DND-41 (cell line): ENCODE measurements at regions not wholly inside any gene's neighbourhood (a gene's known extent, or its start where the extent isn't known, plus 50 kb on each side); places are given as distances from the start of the nearest gene placed in this dataset.

Experiments
- ATAC-seq: fragments of 200-7000 bp; cut with Tn5 transposase; 3 replicates; pipeline ENCODE4 v1.9.1; 2021; ENCODE audit warnings: low read depth; ENCODE audit not compliant: insufficient read depth
- DNase-seq: peaks from one replicate; pipeline ENCODE4 v3.0.0-alpha.2; 2020
- H2AFZ ChIP-seq: 2 replicates; pipeline ENCODE4 v1.6.0; 2012; ENCODE audit warnings: low read depth, low read length
- H3K27ac ChIP-seq: 2 replicates; pipeline ENCODE4 v1.5.1; 2012; ENCODE audit warnings: low read length, inconsistent platforms
- H3K27me3 ChIP-seq: fragments of 200-600 bp; sonication (generic); 2 replicates; pipeline ENCODE4 v1.6.0; 2012; ENCODE audit warnings: low read length, mild to moderate bottlenecking, inconsistent platforms; ENCODE audit not compliant: insufficient read depth, poor library complexity
- H3K36me3 ChIP-seq: 2 replicates; pipeline ENCODE4 v1.5.1; 2012; ENCODE audit warnings: low read length, inconsistent platforms; ENCODE audit not compliant: insufficient read depth
- H3K4me1 ChIP-seq: 2 replicates; pipeline ENCODE4 v1.5.1; 2012; ENCODE audit warnings: mild to moderate bottlenecking, low read length; ENCODE audit not compliant: insufficient read depth
- H3K4me2 ChIP-seq: 2 replicates; pipeline ENCODE4 v1.6.0; 2012; ENCODE audit warnings: mild to moderate bottlenecking, moderate library complexity, low read length, inconsistent platforms; ENCODE audit not compliant: insufficient read depth
- H3K4me3 ChIP-seq, 2 experiments: fragments of 200-600 bp in 1 of 2; shearing (Covaris generic) in 1 of 2; 2 replicates each; pipeline ENCODE4 v1.5.1; 2012 to 2016; ENCODE audit warnings: inconsistent platforms in 2 of 2, low read length in 2 of 2, mild to moderate bottlenecking in 2 of 2, low read depth in 1 of 2, moderate library complexity in 1 of 2
- H3K79me2 ChIP-seq: 2 replicates; pipeline ENCODE4 v1.6.0; 2012; ENCODE audit warnings: low read length, inconsistent platforms; ENCODE audit not compliant: insufficient read depth
- H3K9ac ChIP-seq: 2 replicates; pipeline ENCODE4 v1.6.0; 2012; ENCODE audit warnings: low read depth, mild to moderate bottlenecking, inconsistent platforms, low read length, moderate library complexity
- H3K9me3 ChIP-seq: 2 replicates; pipeline ENCODE4 v1.5.1; 2012; ENCODE audit warnings: low read length, moderate library complexity, mild to moderate bottlenecking, inconsistent platforms; ENCODE audit not compliant: insufficient read depth, severe bottlenecking
- H4K20me1 ChIP-seq: 2 replicates; pipeline ENCODE4 v1.6.0; 2012; ENCODE audit warnings: low read length; ENCODE audit not compliant: insufficient read depth
- CTCF ChIP-seq: IDR thresholded peaks from 2 replicates; pipeline ENCODE4 v1.5.1; 2012; ENCODE audit warnings: borderline replicate concordance, low read length, moderate library complexity, mild to moderate bottlenecking; ENCODE audit not compliant: poor library complexity, severe bottlenecking; ENCODE audit errors: extremely low read depth
- EZH2 ChIP-seq: IDR thresholded peaks from 3 replicates; pipeline ENCODE4 v1.6.1; 2012; ENCODE audit warnings: borderline replicate concordance, low read depth, mild to moderate bottlenecking, moderate library complexity, low read length, inconsistent platforms; ENCODE audit not compliant: severe bottlenecking

- H3K27me3 ChIP-seq = no peaks in the 10 kb centered on the region
- H3K9me3 ChIP-seq = peaks cover 3% of the 10 kb centered on the region
- H3K4me1 ChIP-seq = peaks cover 28% of the 10 kb centered on the region
- H3K36me3 ChIP-seq = peaks cover 3% of the 10 kb centered on the region; the same call in 1 of the 2 replicates
- no peak overlapping the region for H3K9ac ChIP-seq
- DNase-seq (no peak), ATAC-seq (no peak)
- H4K20me1 ChIP-seq = no peaks in the 10 kb centered on the region; the same call in 1 of the 2 replicates
- H3K4me2 ChIP-seq = no peak overlapping the region
- no peak overlapping the region for H3K27ac ChIP-seq
- H3K4me3 ChIP-seq = no peak overlapping the region
- H2AFZ ChIP-seq = no peak overlapping the region
- TF ChIP-seq EZH2 (no peak), CTCF (no peak)
- peaks cover 36% of the 10 kb centered on the region for H3K79me2 ChIP-seq
Observed at GRCh38 chr14:89514601-89515000, 97.6 kb upstream of the FOXN3 start.

DNA sequence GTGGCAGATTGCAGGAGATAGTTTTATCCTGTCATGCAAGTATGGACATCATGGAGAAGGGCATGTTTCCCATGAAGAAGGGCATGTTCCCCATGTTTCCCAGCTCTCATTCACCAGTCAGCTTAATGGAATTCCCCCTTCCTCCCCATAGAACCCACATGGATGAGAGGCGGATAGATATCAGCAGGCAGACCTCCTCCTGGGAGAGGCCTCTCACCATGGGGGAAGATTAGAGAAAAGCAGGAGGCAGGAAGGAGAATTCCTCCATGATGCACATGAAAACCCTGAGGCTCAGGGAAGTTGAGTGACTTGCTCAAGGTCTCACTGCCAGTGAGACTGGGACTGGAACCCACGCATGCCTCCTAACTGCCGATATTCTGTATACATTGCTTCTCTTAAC, 92.9 kb upstream of the FOXN3 start:
- TF ChIP-seq EZH2 = no peak
- TF ChIP-seq CTCF = no peak
- H3K4me2 ChIP-seq = peak overlapping the region; percentile 61
- DNase-seq = no peak
- H3K36me3 ChIP-seq = no peaks in the 10 kb centered on the region
- peaks cover 19% of the 10 kb centered on the region for H3K79me2 ChIP-seq
- H2AFZ ChIP-seq = peak overlapping the region; percentile 72
- H3K27ac ChIP-seq = peak overlapping the region; percentile 81
- H4K20me1 ChIP-seq = no peaks in the 10 kb centered on the region
- H3K9me3 ChIP-seq = peaks cover 3% of the 10 kb centered on the region
- no peak overlapping the region; a peak in 1 of 4 replicates for H3K4me3 ChIP-seq
- H3K9ac ChIP-seq = peak overlapping the region; percentile 53
- no peaks in the 10 kb centered on the region for H3K27me3 ChIP-seq
- no peak for ATAC-seq
- H3K4me1 ChIP-seq = peaks cover 29% of the 10 kb centered on the region

DNA sequence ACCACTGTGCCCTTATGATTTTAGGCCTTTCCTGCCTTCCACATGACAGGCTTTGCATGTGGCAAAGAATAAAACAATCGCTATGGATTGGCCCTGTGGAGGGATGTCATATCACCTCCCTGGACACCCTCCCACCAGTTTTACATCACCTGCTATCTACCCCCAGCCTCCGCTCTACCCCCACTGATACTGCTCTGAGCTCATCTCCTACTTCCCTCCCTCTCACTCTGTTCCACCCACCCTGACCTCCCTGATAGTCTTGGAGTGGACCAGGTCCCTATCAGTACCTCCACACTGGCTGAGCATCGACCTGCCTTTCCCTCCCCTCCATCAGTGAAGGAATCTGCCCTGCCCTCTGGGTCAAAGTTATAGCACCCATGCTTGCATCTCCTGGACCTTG, 91.8 kb upstream of the FOXN3 start:
- Histone ChIP-seq H3K4me3 (no peak overlapping the region), H3K27ac (no peak overlapping the region), H3K9ac (no peak overlapping the region), H3K79me2 (peaks cover 13% of the 10 kb centered on the region; the same call in 1 of the 2 replicates), H3K4me1 (peaks cover 36% of the 10 kb centered on the region), H2AFZ (no peak overlapping the region), H3K27me3 (no peaks in the 10 kb centered on the region), H3K36me3 (no peaks in the 10 kb centered on the region), H3K4me2 (no peak overlapping the region), H4K20me1 (peaks cover 3% of the 10 kb centered on the region; the same call in 1 of the 2 replicates), H3K9me3 (peaks cover 3% of the 10 kb centered on the region)
- no peak for ATAC-seq
- DNase-seq = no peak
- no peak for TF ChIP-seq EZH2
- no peak for TF ChIP-seq CTCF

DNA sequence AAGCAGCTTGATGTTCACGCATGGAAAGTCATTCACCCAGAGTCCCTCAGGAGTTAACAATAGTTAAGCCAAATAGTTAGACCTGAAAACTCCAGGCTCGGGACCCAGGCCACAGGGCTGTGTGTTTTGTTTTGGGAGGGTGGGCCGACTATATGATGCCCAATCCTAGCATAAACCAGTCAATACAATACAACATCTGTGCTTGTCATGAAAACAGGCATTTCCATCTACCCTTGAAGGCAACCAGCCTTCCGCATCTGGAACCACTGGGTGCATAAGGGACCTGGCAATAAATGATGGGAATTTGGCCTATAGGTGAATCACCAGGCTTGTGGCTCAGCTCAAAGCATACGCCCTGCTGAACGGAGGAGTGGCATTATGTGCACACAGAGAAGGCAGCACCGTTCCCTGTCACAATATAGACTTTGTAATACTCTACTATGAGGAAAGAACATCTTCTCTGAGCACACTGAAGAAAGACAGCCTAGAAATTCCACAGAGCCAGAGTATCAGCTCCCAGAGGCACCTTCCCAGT, 91.0 kb upstream of the FOXN3 start:
- H3K27ac ChIP-seq = no peak overlapping the region
- peaks cover 18% of the 10 kb centered on the region; the same call in 1 of the 2 replicates for H3K79me2 ChIP-seq
- H3K4me3 ChIP-seq = no peak overlapping the region
- peaks cover 3% of the 10 kb centered on the region for H3K9me3 ChIP-seq
- no peaks in the 10 kb centered on the region for H3K27me3 ChIP-seq
- H3K4me1 ChIP-seq = peaks cover 36% of the 10 kb centered on the region
- H4K20me1 ChIP-seq = peaks cover 4% of the 10 kb centered on the region; the same call in 1 of the 2 replicates
- DNase-seq (no peak), ATAC-seq (no peak)
- H3K9ac ChIP-seq = no peak overlapping the region
- TF ChIP-seq EZH2 = no peak
- TF ChIP-seq CTCF = no peak
- H3K36me3 ChIP-seq = no peaks in the 10 kb centered on the region
- no peak overlapping the region for H3K4me2 ChIP-seq
- no peak overlapping the region for H2AFZ ChIP-seq
